ENCODE measurements at regions not wholly inside any gene's neighbourhood (a gene's known extent, or its start where the extent isn't known, plus 50 kb on each side); places are given as distances from the start of the nearest gene placed in this dataset.

DNA sequence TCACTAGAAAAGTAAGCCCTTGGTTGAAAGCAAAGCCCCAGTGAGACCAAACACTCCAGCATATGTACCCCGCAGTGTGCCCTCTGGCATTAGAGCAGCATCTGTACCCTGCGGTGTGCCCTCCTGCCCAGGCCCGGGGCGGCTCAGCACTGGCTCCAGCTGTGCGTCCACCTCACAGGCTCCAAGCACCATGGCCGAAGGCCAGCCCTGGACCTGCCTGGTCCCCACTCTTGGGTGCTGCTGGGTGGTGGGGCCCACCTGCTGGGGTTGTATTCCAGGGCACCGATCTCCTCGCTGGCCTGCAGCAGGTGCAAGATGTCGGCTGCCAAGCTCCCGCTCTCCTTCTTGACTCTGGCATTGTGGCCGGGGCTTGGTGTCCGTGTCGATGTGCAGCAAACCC is 230.2 kb downstream of the TUBA3C start:
- TF ChIP-seq POLR2AphosphoS5 (IDR thresholded peaks at IDR 0.05) (no peak), EP300 (IDR thresholded peaks at IDR 0.05) (no peak), POLR2A (IDR thresholded peaks at IDR 0.05) (no peak)
- TF ChIP-seq, protein P1, sequence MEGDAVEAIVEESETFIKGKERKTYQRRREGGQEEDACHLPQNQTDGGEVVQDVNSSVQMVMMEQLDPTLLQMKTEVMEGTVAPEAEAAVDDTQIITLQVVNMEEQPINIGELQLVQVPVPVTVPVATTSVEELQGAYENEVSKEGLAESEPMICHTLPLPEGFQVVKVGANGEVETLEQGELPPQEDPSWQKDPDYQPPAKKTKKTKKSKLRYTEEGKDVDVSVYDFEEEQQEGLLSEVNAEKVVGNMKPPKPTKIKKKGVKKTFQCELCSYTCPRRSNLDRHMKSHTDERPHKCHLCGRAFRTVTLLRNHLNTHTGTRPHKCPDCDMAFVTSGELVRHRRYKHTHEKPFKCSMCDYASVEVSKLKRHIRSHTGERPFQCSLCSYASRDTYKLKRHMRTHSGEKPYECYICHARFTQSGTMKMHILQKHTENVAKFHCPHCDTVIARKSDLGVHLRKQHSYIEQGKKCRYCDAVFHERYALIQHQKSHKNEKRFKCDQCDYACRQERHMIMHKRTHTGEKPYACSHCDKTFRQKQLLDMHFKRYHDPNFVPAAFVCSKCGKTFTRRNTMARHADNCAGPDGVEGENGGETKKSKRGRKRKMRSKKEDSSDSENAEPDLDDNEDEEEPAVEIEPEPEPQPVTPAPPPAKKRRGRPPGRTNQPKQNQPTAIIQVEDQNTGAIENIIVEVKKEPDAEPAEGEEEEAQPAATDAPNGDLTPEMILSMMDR (IDR thresholded peaks at IDR 0.05), result no peak
